ELF-1 (cell line): ENCODE measurements at regions not wholly inside any gene's neighbourhood (a gene's known extent, or its start where the extent isn't known, plus 50 kb on each side); places are given as distances from the start of the nearest gene placed in this dataset.

Source experiments
- DNase-seq: peaks from one replicate; pipeline ENCODE4 v3.0.0-alpha.2; 2016; ENCODE audit warnings: low read depth, low spot score

GRCh38 chr4:24719615-24720014 is 75.8 kb upstream of the SOD3 start:
- DNase-seq = no peak

DNA sequence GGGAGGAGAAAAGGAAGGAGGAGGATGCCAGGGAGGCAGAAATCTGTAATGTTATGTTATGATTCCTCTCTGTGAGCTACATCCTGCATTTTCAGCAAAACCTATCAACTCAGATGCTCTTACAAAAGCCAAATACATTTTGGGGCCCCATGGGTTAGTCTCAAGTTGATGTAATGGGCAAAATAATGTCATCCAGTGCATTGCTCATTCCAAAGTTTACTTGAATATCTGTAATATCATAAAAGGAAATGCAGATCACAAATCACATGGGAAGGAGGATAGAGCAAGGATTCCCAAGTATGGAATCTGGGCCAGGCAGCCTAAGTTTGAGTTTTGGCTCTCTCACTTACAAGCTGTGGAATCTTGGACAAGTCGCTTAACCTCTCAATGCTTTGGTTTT is 74.9 kb upstream of the SOD3 start:
- DNase-seq = no peak

DNA sequence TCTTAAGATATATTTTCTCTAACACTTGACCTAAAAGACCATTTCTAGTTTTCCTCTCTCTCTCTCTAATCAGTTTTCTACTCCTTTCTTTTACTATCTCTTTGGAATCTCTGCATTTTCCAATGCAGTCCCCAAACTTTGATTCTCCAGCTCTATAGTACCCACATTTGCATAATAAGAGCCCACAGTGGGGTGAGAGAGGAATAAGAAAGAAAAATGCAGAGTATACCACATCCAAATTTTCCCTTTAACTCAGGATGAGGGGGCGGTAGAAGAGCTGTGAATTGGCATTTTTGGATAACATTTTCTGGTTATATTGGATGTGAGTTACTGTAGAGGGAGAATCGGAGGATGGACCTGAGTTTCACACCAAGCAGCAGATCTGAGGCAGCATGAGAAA is 74.4 kb upstream of the SOD3 start:
- no peak for DNase-seq

GRCh38 chr4:24722026-24722568 is 73.3 kb upstream of the SOD3 start:
- DNase-seq = no peak

- DNase-seq = peak; percentile 34
These were observed 67.8 kb upstream of the SOD3 start for GRCh38 chr4:24727390-24728224.

- DNase-seq = no peak
These were observed 66.1 kb upstream of the SOD3 start for GRCh38 chr4:24729119-24729730.

DNA sequence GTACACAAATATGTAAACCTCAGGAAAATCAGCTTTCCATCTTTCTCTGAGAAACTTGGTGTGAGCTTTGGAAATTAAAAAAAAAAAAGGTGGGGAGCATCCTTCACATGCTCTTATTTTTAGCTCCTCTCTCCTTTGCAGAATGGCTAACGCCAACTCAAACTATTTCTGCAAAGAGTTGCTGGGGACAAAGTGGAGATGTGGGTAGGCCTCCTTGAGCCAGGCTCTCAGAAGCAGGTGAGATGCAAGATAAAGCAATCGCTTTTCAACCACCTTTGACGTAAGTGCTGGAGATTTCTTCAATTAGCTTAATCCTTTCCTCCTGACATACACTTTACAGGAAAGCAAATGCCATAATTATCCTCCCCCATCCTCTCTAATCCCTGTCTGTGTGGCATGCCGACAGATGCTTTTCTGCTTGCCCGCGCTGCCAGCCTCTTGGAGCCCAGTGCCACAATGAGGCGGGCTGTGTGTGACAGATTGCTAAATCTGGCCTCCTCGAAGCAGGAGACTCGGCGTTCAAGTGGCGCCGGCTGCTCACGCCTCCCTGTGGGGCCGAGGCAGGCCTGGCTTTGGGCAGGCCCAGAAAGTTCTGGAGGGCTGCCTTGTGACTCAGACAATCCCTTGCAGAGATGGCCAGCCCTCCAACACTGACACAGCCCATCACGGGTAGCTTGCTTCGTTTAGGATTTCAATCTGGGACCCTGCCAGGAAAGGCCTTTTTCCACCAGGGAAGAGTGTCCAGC is 64.9 kb upstream of the SOD3 start:
- no peak for DNase-seq

DNA sequence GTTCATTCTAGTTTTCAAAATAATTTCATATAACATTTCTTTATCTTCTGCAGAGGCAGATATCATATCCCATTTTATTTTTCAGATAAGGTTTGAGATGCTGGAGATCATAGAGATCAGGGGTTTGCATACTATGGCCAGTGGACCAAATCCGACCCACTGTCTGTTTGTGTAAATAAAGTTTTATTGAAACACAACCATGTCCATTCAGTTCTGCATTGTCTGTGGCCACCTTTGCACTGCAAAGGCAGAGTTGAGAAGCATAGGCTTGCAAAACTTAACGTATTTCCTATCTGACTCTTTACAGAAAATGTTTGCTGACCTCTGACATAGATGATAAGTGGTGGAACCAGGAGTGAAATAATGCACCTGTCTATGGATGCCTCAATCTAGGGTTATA is 63.9 kb upstream of the SOD3 start:
- no peak for DNase-seq

DNA sequence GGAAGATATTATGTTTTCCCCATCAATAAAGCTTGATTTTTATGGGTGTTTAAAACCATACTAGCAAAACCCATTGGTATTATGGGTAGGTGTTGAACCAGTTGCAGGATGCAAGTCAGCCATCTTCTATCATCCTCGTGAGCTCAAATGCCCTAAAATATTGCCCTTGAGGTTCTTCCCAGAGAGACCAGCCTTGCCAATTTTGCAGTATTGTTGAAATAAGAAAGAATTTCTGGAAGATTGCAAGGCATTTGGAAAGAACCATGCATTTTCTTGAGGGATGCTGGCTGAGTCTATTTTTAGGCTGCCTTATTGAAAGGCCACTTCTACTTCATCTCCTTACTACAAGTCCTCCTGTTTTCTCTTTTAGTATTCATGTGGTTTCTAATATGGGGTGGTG is 60.9 kb upstream of the SOD3 start:
- no peak for DNase-seq

DNA sequence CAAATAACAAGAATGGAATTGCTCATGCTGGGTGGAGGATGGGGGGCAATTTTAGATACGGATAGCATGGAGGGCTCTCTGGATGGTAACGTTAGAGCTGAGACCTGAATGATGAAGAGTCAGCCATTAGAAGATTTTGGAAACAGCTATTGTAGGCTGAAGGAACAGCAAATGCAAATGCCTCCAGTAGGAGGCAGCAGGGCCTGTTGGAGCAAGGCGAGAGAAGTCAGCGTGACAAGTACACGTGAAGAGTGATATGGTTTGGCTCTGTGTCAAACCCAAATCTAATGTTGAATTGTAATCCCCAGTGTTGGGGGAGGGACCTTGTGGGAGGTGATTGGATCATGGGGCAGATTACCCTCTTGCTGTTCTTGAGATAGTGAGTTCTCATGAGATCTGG is 59.3 kb upstream of the SOD3 start:
- DNase-seq = no peak

DNA sequence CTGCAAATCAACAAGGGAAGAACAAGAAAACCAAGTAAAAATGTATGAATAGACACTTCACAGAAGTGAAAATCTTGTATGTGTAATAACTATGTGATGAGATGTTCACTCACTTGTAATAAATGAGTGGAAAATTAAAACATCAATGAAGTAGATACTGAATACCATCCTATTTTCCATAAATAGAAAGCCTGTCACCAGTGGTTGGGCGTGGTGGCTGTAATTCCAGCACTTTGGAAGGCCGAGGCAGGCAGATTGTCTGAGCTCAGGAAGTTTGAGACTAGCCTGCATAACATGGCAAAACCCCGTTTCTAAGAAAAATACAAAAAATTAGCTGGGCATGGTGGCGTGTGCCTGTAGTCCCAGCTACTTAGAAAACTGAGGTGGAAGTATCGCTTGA is 53.5 kb upstream of the SOD3 start:
- no peak for DNase-seq

DNA sequence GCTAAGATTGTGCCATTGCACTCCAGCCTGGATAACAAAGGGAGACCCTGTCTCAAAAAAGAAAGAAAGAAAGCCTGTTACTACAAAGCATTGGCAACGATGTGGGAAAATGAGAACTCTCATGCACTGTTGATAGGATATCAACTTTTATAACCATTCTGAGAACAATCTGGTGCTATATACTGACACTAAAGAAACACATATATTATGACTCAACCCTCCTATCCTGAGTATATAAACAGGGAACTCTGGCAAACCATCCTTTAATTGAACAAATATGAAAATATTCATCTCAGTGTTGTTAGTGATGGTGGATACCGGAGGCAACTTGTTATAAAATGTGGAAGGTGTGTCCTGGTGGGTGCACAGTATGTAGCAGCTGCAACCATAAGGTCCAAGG is 53.0 kb upstream of the SOD3 start:
- DNase-seq = no peak

DNA sequence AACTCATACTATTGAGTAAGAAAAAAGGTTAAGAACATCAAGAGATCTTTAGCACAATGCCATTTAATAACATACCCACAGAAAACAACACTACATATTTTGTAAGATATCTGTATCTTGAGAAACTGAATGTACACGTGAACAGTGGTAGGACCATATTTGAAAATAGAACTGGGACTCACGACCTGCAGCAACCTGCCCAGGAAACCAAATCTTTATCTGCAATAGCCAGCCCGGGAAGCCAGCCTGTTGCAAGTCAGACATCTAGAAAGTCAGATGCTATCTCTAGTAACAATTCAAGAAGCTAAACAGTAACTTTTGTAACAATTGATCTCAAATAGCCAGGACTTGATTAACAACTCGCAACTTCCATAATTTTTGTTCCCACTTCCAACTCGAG is 52.6 kb upstream of the SOD3 start:
- no peak for DNase-seq

DNA sequence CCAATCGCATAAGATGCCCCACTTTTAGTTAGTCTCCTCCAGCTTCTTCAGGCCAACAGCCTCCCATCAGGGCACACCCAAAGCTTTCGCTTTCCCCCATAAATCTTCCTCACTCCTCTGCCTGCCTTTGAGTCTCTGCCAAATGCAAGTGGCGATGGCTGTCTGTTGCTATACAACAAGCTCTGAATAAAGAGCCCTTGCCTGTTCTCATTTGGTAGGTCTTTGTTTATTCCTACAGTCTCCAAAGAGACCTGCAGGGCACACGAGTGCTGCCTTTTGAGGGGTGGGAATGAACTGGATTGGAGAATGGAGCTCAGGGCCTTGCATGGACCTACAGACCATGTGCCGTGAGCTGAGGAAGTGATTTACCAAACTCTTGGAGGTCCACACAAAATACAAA is 52.2 kb upstream of the SOD3 start:
- DNase-seq = peak; percentile 33

GRCh38 chr4:24743927-24744326 is 51.4 kb upstream of the SOD3 start:
- peak; percentile 81 for DNase-seq

- DNase-seq = no peak
These were observed 50.0 kb upstream of the SOD3 start for GRCh38 chr4:24745172-24745895.
